ENCODE measurements at regions not wholly inside any gene's neighbourhood (a gene's known extent, or its start where the extent isn't known, plus 50 kb on each side); places are given as distances from the start of the nearest gene placed in this dataset.

DNA sequence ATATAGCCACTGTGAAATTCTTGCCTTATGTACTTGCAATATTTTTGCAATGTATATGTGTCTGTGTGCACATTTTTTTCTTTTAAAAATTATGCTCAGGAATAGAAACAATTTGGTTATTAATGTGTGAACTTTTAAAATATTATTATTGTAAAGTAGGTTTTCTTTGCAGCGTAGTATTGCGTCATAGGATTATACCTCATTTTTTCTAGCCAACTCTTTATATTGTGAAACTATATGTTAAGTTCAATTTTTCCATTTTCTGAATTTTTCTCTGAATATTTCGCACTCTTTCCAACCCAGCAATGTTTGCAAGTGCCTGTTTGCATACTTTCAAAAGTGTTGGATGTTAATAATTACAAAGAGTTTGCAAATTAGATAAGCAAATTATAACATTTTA lies 471.6 kb upstream of the LMO3 start:
- TF ChIP-seq TCF7 (CRISPR knock-in tag; IDR thresholded peaks at IDR 0.05; ENCODE audit: low read depth) (no peak), CBFB (CRISPR knock-in tag; IDR thresholded peaks at IDR 0.05; ENCODE audit: low read depth) (no peak), CREM (CRISPR knock-in tag; IDR thresholded peaks at IDR 0.05) (no peak), ZBTB21 (CRISPR knock-in tag; IDR thresholded peaks at IDR 0.05; ENCODE audit: borderline replicate concordance) (no peak), NR2C2 (CRISPR knock-in tag; IDR thresholded peaks at IDR 0.05) (no peak), CREB1 (CRISPR knock-in tag; IDR thresholded peaks at IDR 0.05) (no peak)
- TF ChIP-seq, protein P1, sequence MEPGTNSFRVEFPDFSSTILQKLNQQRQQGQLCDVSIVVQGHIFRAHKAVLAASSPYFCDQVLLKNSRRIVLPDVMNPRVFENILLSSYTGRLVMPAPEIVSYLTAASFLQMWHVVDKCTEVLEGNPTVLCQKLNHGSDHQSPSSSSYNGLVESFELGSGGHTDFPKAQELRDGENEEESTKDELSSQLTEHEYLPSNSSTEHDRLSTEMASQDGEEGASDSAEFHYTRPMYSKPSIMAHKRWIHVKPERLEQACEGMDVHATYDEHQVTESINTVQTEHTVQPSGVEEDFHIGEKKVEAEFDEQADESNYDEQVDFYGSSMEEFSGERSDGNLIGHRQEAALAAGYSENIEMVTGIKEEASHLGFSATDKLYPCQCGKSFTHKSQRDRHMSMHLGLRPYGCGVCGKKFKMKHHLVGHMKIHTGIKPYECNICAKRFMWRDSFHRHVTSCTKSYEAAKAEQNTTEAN (CRISPR knock-in tag; IDR thresholded peaks at IDR 0.05) = no peak
- TF ChIP-seq, protein P2, sequence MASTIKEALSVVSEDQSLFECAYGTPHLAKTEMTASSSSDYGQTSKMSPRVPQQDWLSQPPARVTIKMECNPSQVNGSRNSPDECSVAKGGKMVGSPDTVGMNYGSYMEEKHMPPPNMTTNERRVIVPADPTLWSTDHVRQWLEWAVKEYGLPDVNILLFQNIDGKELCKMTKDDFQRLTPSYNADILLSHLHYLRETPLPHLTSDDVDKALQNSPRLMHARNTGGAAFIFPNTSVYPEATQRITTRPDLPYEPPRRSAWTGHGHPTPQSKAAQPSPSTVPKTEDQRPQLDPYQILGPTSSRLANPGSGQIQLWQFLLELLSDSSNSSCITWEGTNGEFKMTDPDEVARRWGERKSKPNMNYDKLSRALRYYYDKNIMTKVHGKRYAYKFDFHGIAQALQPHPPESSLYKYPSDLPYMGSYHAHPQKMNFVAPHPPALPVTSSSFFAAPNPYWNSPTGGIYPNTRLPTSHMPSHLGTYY (CRISPR knock-in tag; IDR thresholded peaks at IDR 0.05) = no peak
- TF ChIP-seq, protein P3, sequence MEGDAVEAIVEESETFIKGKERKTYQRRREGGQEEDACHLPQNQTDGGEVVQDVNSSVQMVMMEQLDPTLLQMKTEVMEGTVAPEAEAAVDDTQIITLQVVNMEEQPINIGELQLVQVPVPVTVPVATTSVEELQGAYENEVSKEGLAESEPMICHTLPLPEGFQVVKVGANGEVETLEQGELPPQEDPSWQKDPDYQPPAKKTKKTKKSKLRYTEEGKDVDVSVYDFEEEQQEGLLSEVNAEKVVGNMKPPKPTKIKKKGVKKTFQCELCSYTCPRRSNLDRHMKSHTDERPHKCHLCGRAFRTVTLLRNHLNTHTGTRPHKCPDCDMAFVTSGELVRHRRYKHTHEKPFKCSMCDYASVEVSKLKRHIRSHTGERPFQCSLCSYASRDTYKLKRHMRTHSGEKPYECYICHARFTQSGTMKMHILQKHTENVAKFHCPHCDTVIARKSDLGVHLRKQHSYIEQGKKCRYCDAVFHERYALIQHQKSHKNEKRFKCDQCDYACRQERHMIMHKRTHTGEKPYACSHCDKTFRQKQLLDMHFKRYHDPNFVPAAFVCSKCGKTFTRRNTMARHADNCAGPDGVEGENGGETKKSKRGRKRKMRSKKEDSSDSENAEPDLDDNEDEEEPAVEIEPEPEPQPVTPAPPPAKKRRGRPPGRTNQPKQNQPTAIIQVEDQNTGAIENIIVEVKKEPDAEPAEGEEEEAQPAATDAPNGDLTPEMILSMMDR (IDR thresholded peaks at IDR 0.05) = no peak
- TF ChIP-seq, protein P4, sequence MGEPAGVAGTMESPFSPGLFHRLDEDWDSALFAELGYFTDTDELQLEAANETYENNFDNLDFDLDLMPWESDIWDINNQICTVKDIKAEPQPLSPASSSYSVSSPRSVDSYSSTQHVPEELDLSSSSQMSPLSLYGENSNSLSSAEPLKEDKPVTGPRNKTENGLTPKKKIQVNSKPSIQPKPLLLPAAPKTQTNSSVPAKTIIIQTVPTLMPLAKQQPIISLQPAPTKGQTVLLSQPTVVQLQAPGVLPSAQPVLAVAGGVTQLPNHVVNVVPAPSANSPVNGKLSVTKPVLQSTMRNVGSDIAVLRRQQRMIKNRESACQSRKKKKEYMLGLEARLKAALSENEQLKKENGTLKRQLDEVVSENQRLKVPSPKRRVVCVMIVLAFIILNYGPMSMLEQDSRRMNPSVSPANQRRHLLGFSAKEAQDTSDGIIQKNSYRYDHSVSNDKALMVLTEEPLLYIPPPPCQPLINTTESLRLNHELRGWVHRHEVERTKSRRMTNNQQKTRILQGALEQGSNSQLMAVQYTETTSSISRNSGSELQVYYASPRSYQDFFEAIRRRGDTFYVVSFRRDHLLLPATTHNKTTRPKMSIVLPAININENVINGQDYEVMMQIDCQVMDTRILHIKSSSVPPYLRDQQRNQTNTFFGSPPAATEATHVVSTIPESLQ (CRISPR knock-in tag; IDR thresholded peaks at IDR 0.05) = no peak
